GM21737 (cell line): ENCODE measurements at regions not wholly inside any gene's neighbourhood (a gene's known extent, or its start where the extent isn't known, plus 50 kb on each side); places are given as distances from the start of the nearest gene placed in this dataset.

Experiments used
- ATAC-seq: cut with Tn5 transposase; IDR thresholded peaks from one replicate; pipeline ENCODE4 v1.9.1; 2021; ENCODE audit warnings: mild to moderate bottlenecking, moderate library complexity; ENCODE audit not compliant: unreplicated experiment

GRCh38 chr15:81449836-81450474, 75.9 kb upstream of the TMC3 start:
- ATAC-seq, result no peak

- no peak for ATAC-seq
Measured at GRCh38 chr15:81443040-81443820, 69.2 kb upstream of the TMC3 start.

GRCh38 chr15:81442454-81442853, 68.4 kb upstream of the TMC3 start:
- ATAC-seq, result no peak

GRCh38 chr15:81434851-81435250, 60.8 kb upstream of the TMC3 start:
- ATAC-seq, result no peak

GRCh38 chr15:81433462-81433861, 59.4 kb upstream of the TMC3 start:
- ATAC-seq, result no peak

- no peak for ATAC-seq
Measured at GRCh38 chr15:81432179-81432578, 58.2 kb upstream of the TMC3 start.

- no peak for ATAC-seq
Measured at GRCh38 chr15:81427176-81427575, 53.2 kb upstream of the TMC3 start.

GRCh38 chr15:81425905-81426304, 51.9 kb upstream of the TMC3 start:
- no peak for ATAC-seq
